SK-N-MC (cell line): ENCODE measurements at regions not wholly inside any gene's neighbourhood (a gene's known extent, or its start where the extent isn't known, plus 50 kb on each side); places are given as distances from the start of the nearest gene placed in this dataset.

Experiments
- EZH2 ChIP-seq: fragments of 200-600 bp; sonication (generic); IDR thresholded peaks from one replicate; pipeline ENCODE4 v1.6.1; 2017; ENCODE audit warnings: antibody characterized with exemption
- FOXP2 ChIP-seq: optimal IDR thresholded peaks from 2 replicates; pipeline ENCODE3; 2011; ENCODE audit warnings: mild to moderate bottlenecking, moderate library complexity; ENCODE audit not compliant: insufficient read depth; ENCODE audit errors: extremely low read length, control extremely low read depth
- POLR2AphosphoS5 ChIP-seq: IDR thresholded peaks from 2 replicates; pipeline ENCODE4 v1.6.1; 2012; ENCODE audit warnings: mild to moderate bottlenecking, low read depth, low read length, borderline replicate concordance

- TF ChIP-seq POLR2AphosphoS5, result no peak
- TF ChIP-seq EZH2, result no peak
- TF ChIP-seq FOXP2, result no peak
Measured at GRCh38 chr15:39195961-39196486, 384.9 kb upstream of the THBS1 start.
